ENCODE measurements at regions not wholly inside any gene's neighbourhood (a gene's known extent, or its start where the extent isn't known, plus 50 kb on each side); places are given as distances from the start of the nearest gene placed in this dataset.

DNA sequence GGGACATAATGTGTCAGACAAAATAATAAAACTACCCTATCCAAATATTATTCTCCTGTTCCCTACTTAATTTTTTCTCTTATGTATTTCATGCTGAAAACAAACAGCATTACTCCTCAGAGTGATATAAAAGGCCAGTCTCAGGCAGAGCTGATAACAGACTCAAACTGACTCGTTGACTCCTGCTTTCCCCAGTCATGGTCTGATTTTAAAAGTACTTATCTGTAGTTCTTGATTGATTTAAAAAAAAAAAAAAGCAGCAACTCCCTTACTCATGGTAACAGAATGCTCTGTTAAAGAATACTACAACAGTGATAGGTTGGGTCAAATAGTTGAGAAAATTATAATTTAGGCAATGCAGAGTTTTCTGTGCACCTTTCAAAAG, 90.3 kb upstream of the BARX2 start:
- no peaks in the 10 kb centered on the region for H3K9me3 ChIP-seq
- H3K36me3 ChIP-seq: no peaks in the 10 kb centered on the region
- no peaks in the 10 kb centered on the region for H3K27me3 ChIP-seq
- WGBS, 3 donors: 7 to 9% (median 7%) methylated on average over 1 of the region's 1 CpG
- DNase-seq: no peak
- intact Hi-C loops (cut with DNase I): loop anchor here in 1 of 4 donors (1.0 kb wide), 1 partner anchor 46 kb away; no protein-coding TSS in a partner anchor
- H3K4me3 ChIP-seq: no peak overlapping the region
- H3K27ac ChIP-seq: no peak overlapping the region
- no peaks in the 10 kb centered on the region for H3K4me1 ChIP-seq (ENCODE audit: insufficient read depth)
- no peak for TF ChIP-seq CTCF (IDR thresholded peaks at IDR 0.05)
- no peak for TF ChIP-seq POLR2A (IDR thresholded peaks at IDR 0.05)
- no peak for TF ChIP-seq EP300 (IDR thresholded peaks at IDR 0.05)

DNA sequence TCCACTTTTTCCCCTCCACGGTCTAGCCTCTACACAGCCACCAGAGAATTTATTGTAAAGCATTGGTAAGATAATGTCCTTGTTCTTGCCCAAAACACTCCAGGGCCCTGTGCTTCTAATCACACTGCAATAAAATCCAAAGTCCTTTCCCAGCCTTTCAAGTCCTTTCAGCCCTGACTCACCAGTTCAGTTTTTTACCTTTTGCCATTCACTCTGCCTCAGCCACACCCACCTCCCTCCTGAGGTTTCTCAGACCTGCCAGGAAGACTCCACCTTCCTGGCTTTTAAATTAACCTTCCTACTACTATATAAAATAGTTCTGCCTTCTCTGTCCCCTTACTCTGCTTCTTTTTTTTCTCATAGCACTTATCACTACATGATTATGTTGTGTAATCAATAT, 91.0 kb upstream of the ARHGAP32 start:
- H3K27ac ChIP-seq: no peak overlapping the region
- H3K36me3 ChIP-seq: no peaks in the 10 kb centered on the region
- intact Hi-C loops (cut with DNase I): no loop called here
- H3K9me3 ChIP-seq: no peaks in the 10 kb centered on the region
- TF ChIP-seq POLR2A (IDR thresholded peaks at IDR 0.05) (no peak), CTCF (IDR thresholded peaks at IDR 0.05) (no peak), EP300 (IDR thresholded peaks at IDR 0.05) (no peak)
- H3K4me1 ChIP-seq (ENCODE audit: insufficient read depth): no peaks in the 10 kb centered on the region
- no peaks in the 10 kb centered on the region for H3K27me3 ChIP-seq
- no peak overlapping the region for H3K4me3 ChIP-seq
- no peak for DNase-seq
- WGBS, 3 donors: 81 to 85% (median 83%) methylated on average over 1 of the region's 1 CpG

- no peak for DNase-seq
- 63 to 66% (median 63%) methylated on average over 2 of the region's 2 CpGs for WGBS, 3 donors
- Histone ChIP-seq H3K4me1 (ENCODE audit: insufficient read depth) (no peaks in the 10 kb centered on the region), H3K27me3 (no peaks in the 10 kb centered on the region), H3K4me3 (no peak overlapping the region), H3K9me3 (no peaks in the 10 kb centered on the region), H3K36me3 (no peaks in the 10 kb centered on the region), H3K27ac (no peak overlapping the region)
- intact Hi-C loops (cut with DNase I): no loop called here
- no peak for TF ChIP-seq POLR2A (IDR thresholded peaks at IDR 0.05)
- no peak for TF ChIP-seq CTCF (IDR thresholded peaks at IDR 0.05)
- no peak for TF ChIP-seq EP300 (IDR thresholded peaks at IDR 0.05)
Observed at GRCh38 chr11:129282634-129283033, 90.5 kb upstream of the ARHGAP32 start.

GRCh38 chr11:129281471-129282415, 89.6 kb upstream of the ARHGAP32 start:
- intact Hi-C loops (cut with DNase I): no loop called here
- 88 to 93% (median 90%) methylated on average over 11 of the region's 11 CpGs for WGBS, 3 donors
- peaks cover 3% of the 10 kb centered on the region for H3K4me1 ChIP-seq (ENCODE audit: insufficient read depth)
- DNase-seq: no peak
- H3K9me3 ChIP-seq: no peaks in the 10 kb centered on the region
- H3K27ac ChIP-seq: no peak overlapping the region
- H3K4me3 ChIP-seq: no peak overlapping the region
- H3K36me3 ChIP-seq: no peaks in the 10 kb centered on the region
- no peak for TF ChIP-seq POLR2A (IDR thresholded peaks at IDR 0.05)
- no peak for TF ChIP-seq EP300 (IDR thresholded peaks at IDR 0.05)
- TF ChIP-seq CTCF (IDR thresholded peaks at IDR 0.05): no peak
- H3K27me3 ChIP-seq: no peaks in the 10 kb centered on the region

All from ovary (tissue), 7 donors.